Neural cell (in vitro differentiated cells): ENCODE measurements at regions not wholly inside any gene's neighbourhood (a gene's known extent, or its start where the extent isn't known, plus 50 kb on each side); places are given as distances from the start of the nearest gene placed in this dataset.

Source experiments
- H2AFZ ChIP-seq: fragments of 200-600, 300-800 bp; sonication (generic), shearing (Covaris generic); 2 replicates; pipeline ENCODE4 v1.6.0; 2014; ENCODE audit warnings: low read depth, mild to moderate bottlenecking, antibody characterized with exemption, low read length, moderate library complexity
- H3F3A ChIP-seq: fragments of 200-600 bp; shearing (Covaris generic); 2 replicates; pipeline ENCODE4 v1.6.1; 2016; ENCODE audit warnings: mild to moderate bottlenecking, moderate library complexity, mixed read lengths, antibody characterized with exemption, low read length; ENCODE audit not compliant: insufficient read depth, poor library complexity, severe bottlenecking
- H3K27ac ChIP-seq: fragments of 200-600, 300-800 bp; sonication (generic), shearing (Covaris generic); 2 replicates; pipeline ENCODE4 v1.5.1; 2014; ENCODE audit warnings: mild to moderate bottlenecking, low read length, moderate library complexity
- H3K27me3 ChIP-seq: fragments of 300-800, 200-600 bp; sonication (generic), shearing (Covaris generic); 2 replicates; pipeline ENCODE4 v1.6.0; 2014; ENCODE audit warnings: mild to moderate bottlenecking, low read depth, low read length, moderate library complexity; ENCODE audit not compliant: insufficient read depth
- H3K36me3 ChIP-seq: fragments of 300-800, 200-600 bp; sonication (generic), shearing (Covaris generic); 2 replicates; pipeline ENCODE4 v1.5.1; 2014; ENCODE audit warnings: mild to moderate bottlenecking, antibody characterized with exemption, low read length, moderate library complexity; ENCODE audit not compliant: insufficient read depth
- H3K4me2 ChIP-seq: fragments of 300-800, 200-600 bp; sonication (generic), shearing (Covaris generic); 2 replicates; pipeline ENCODE4 v1.6.0; 2014; ENCODE audit warnings: mild to moderate bottlenecking, low read length
- H3K4me3 ChIP-seq: fragments of 300-800, 200-600 bp; sonication (generic), shearing (Covaris generic); 2 replicates; pipeline ENCODE4 v1.5.1; 2014; ENCODE audit warnings: mild to moderate bottlenecking, low read length, moderate library complexity
- H3K79me2 ChIP-seq: fragments of 200-600 bp; shearing (Covaris generic); replicated peaks from 2 replicates; pipeline ENCODE4 v1.6.0; 2014; ENCODE audit warnings: mild to moderate bottlenecking, low read length, moderate library complexity; ENCODE audit not compliant: insufficient read depth
- H3K9ac ChIP-seq: fragments of 300-800, 200-600 bp; sonication (generic), shearing (Covaris generic); 2 replicates; pipeline ENCODE4 v1.6.1; 2016; ENCODE audit warnings: mild to moderate bottlenecking, low read length, mixed read lengths
- H3K9me2 ChIP-seq: fragments of 200-600 bp; shearing (Covaris generic); 2 replicates; pipeline ENCODE4 v1.6.1; 2016; ENCODE audit warnings: mild to moderate bottlenecking, low read length, mixed read lengths; ENCODE audit not compliant: insufficient read depth
- H3K9me3 ChIP-seq: fragments of 200-600, 300-800 bp; sonication (generic), shearing (Covaris generic); 2 replicates; pipeline ENCODE4 v1.6.1; 2016; ENCODE audit warnings: mild to moderate bottlenecking, mixed run types, low read length, moderate library complexity, mixed read lengths
- H4K20me1 ChIP-seq: fragments of 200-600 bp; shearing (Covaris generic); 2 replicates; pipeline ENCODE4 v1.6.1; 2016; ENCODE audit warnings: mild to moderate bottlenecking, mixed run types; ENCODE audit not compliant: insufficient read depth
- EP300 ChIP-seq: fragments of 450-650 bp; conservative IDR thresholded peaks from 2 replicates; pipeline ENCODE4 v1.6.1; 2014; ENCODE audit warnings: antibody characterized with exemption, mild to moderate bottlenecking, moderate library complexity; ENCODE audit not compliant: poor library complexity, severe bottlenecking
- EZH2 ChIP-seq: fragments of 200-600, 300-800 bp; shearing (Covaris generic), sonication (generic); IDR thresholded peaks from 2 replicates; pipeline ENCODE4 v1.6.1; 2014; ENCODE audit warnings: antibody characterized with exemption, low read length, borderline replicate concordance, mild to moderate bottlenecking; ENCODE audit not compliant: insufficient read depth, poor library complexity, severe bottlenecking
- MXI1 ChIP-seq: fragments of 450-650 bp; conservative IDR thresholded peaks from 2 replicates; pipeline ENCODE4 v1.6.1; 2014; ENCODE audit warnings: antibody characterized with exemption, mild to moderate bottlenecking; ENCODE audit not compliant: poor library complexity, severe bottlenecking
- POLR2AphosphoS5 ChIP-seq: IDR thresholded peaks from 2 replicates; pipeline ENCODE4 v1.6.1; 2012
- RAD21 ChIP-seq: fragments of 450-650 bp; conservative IDR thresholded peaks from 2 replicates; pipeline ENCODE4 v1.6.1; 2014; ENCODE audit warnings: antibody characterized with exemption, mild to moderate bottlenecking, moderate library complexity
- SMC3 ChIP-seq: fragments of 450-650 bp; conservative IDR thresholded peaks from 2 replicates; pipeline ENCODE4 v1.6.1; 2014; ENCODE audit warnings: antibody characterized with exemption, mild to moderate bottlenecking, moderate library complexity; ENCODE audit not compliant: poor library complexity
- TAF1 ChIP-seq: IDR thresholded peaks from 2 replicates; pipeline ENCODE4 v1.6.1; 2012; ENCODE audit warnings: low read depth
- TF ChIP-seq, protein P1 (sequence below): IDR thresholded peaks from 2 replicates; pipeline ENCODE4 v1.6.1; 2012; ENCODE audit warnings: borderline replicate concordance
- TF ChIP-seq, protein P2 (sequence below): fragments of 450-650 bp; IDR thresholded peaks from 2 replicates; pipeline ENCODE4 v1.5.1; 2014; ENCODE audit warnings: antibody characterized with exemption, mild to moderate bottlenecking, moderate library complexity; ENCODE audit not compliant: poor library complexity, severe bottlenecking

DNA sequence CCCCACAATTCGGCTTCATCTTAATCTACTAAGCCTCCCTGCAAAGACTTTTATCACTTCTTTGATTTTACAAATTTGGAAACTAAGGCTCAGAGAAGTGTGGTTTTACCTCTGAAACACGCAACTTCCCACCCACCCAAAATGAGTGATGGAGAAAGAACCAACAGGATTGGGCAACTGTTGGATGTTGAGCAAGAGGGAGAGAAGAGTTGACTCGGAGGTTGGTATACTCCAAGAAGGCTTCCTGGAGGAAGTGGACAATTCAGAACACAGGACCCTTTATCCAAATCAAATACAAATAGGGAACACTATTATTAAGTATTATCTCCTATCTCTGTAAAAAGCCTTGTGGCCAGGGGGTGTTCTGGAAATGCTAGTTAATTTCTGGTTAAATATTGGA is 323.0 kb downstream of the C16orf95 start:
- H3K4me3 ChIP-seq = no peak overlapping the region
- TF ChIP-seq POLR2AphosphoS5 (no peak), MXI1 (no peak), EP300 (no peak), RAD21 (no peak), SMC3 (no peak), TAF1 (no peak), EZH2 (no peak)
- TF ChIP-seq, protein P1, sequence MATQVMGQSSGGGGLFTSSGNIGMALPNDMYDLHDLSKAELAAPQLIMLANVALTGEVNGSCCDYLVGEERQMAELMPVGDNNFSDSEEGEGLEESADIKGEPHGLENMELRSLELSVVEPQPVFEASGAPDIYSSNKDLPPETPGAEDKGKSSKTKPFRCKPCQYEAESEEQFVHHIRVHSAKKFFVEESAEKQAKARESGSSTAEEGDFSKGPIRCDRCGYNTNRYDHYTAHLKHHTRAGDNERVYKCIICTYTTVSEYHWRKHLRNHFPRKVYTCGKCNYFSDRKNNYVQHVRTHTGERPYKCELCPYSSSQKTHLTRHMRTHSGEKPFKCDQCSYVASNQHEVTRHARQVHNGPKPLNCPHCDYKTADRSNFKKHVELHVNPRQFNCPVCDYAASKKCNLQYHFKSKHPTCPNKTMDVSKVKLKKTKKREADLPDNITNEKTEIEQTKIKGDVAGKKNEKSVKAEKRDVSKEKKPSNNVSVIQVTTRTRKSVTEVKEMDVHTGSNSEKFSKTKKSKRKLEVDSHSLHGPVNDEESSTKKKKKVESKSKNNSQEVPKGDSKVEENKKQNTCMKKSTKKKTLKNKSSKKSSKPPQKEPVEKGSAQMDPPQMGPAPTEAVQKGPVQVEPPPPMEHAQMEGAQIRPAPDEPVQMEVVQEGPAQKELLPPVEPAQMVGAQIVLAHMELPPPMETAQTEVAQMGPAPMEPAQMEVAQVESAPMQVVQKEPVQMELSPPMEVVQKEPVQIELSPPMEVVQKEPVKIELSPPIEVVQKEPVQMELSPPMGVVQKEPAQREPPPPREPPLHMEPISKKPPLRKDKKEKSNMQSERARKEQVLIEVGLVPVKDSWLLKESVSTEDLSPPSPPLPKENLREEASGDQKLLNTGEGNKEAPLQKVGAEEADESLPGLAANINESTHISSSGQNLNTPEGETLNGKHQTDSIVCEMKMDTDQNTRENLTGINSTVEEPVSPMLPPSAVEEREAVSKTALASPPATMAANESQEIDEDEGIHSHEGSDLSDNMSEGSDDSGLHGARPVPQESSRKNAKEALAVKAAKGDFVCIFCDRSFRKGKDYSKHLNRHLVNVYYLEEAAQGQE = no peak
- TF ChIP-seq, protein P2, sequence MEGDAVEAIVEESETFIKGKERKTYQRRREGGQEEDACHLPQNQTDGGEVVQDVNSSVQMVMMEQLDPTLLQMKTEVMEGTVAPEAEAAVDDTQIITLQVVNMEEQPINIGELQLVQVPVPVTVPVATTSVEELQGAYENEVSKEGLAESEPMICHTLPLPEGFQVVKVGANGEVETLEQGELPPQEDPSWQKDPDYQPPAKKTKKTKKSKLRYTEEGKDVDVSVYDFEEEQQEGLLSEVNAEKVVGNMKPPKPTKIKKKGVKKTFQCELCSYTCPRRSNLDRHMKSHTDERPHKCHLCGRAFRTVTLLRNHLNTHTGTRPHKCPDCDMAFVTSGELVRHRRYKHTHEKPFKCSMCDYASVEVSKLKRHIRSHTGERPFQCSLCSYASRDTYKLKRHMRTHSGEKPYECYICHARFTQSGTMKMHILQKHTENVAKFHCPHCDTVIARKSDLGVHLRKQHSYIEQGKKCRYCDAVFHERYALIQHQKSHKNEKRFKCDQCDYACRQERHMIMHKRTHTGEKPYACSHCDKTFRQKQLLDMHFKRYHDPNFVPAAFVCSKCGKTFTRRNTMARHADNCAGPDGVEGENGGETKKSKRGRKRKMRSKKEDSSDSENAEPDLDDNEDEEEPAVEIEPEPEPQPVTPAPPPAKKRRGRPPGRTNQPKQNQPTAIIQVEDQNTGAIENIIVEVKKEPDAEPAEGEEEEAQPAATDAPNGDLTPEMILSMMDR = no peak
- H3K4me2 ChIP-seq = no peak overlapping the region
- H3F3A ChIP-seq = no peaks in the 10 kb centered on the region
- no peaks in the 10 kb centered on the region for H3K27me3 ChIP-seq
- no peak overlapping the region for H3K27ac ChIP-seq
- no peaks in the 10 kb centered on the region for H3K9me2 ChIP-seq
- no peaks in the 10 kb centered on the region for H3K9me3 ChIP-seq
- H3K9ac ChIP-seq = no peak overlapping the region
- H4K20me1 ChIP-seq = no peaks in the 10 kb centered on the region
- no peaks in the 10 kb centered on the region for H3K79me2 ChIP-seq
- no peak overlapping the region for H2AFZ ChIP-seq
- no peaks in the 10 kb centered on the region for H3K36me3 ChIP-seq

DNA sequence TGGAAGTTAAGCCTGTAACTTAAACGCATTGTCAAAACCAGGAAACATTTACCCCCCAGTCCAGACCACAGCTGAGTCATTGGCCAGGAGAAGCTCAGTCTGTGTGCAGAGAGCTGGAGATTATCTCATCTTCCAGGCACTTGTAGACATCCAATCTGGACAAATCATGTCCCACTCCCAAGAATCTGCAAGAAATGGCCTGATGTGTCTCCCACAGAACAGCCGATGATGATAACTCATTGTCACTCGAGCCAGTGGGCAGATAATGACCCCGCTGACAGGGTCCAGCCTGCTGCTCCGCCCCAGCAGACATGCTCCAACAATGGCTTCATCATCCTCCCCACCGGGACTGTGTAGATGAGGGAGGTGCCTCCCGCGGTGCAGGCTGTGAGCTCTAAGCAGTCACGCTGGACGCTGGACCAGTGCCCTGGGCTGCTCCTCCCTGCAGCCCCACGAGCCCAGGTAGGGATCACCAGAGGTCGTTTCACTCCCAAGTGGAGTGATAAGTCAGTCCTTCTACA is 322.5 kb downstream of the C16orf95 start:
- Histone ChIP-seq H3K79me2 (no peaks in the 10 kb centered on the region), H3K27ac (no peak overlapping the region), H3K4me3 (no peak overlapping the region), H3K4me2 (no peak overlapping the region), H3K27me3 (no peaks in the 10 kb centered on the region), H3F3A (no peaks in the 10 kb centered on the region), H2AFZ (no peak overlapping the region), H4K20me1 (no peaks in the 10 kb centered on the region), H3K9me2 (no peaks in the 10 kb centered on the region), H3K9me3 (no peaks in the 10 kb centered on the region), H3K9ac (no peak overlapping the region), H3K36me3 (no peaks in the 10 kb centered on the region)
- TF ChIP-seq, protein P2 = no peak
- TF ChIP-seq, protein P1 = no peak
- no peak for TF ChIP-seq SMC3
- TF ChIP-seq EZH2 = no peak
- no peak for TF ChIP-seq RAD21
- no peak for TF ChIP-seq MXI1
- no peak for TF ChIP-seq EP300
- TF ChIP-seq TAF1 = no peak
- TF ChIP-seq POLR2AphosphoS5 = no peak
